HG03108 (cell line): ENCODE measurements at regions not wholly inside any gene's neighbourhood (a gene's known extent, or its start where the extent isn't known, plus 50 kb on each side); places are given as distances from the start of the nearest gene placed in this dataset.

Experiments used
- ATAC-seq: cut with Tn5 transposase; IDR thresholded peaks from one replicate; pipeline ENCODE4 v1.9.1; 2021; ENCODE audit warnings: moderate library complexity; ENCODE audit not compliant: unreplicated experiment

DNA sequence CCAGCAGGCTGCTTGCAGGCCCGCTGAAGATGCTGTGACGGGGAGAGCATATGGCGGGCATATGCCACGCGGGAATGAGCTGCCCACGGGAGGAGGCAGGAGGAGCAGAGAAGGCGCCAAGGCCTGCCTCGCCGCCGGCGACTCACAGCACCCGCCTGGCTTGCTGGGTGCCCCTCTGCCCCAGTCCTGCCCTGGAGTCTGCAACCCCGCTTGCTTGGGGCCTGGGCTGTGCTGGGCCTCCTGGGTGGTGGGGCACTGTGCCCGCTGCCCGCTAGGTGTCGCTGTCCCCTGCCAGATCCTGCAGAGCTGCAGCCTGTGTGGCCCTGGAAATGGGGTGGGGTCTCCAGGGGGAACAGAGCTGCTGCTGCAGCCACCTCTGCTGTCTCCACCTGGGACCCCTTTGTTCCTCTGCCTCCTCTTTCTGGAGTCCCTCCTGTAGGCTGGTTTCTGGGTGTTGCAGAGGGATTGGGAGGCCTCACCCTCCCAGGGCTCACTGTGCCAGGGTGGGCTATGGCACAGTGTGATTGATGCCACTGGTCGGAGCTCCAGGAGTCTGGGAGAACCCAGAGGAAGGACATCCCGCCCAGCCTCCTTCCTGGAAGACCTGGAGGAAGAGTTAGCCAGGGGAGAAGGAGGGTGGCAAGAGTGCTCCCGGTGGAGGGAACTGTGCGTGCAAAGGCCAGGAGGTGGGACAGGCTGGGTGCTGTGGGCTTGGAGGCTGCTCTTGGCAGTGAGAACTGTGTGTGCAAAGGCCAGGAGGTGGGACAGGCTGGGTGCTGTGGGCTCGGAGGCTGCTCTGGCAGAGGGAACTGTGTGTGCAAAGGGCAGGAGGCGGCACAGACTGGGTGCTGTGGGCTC lies 141.0 kb upstream of the CIBAR2 start:
- ATAC-seq = no peak

DNA sequence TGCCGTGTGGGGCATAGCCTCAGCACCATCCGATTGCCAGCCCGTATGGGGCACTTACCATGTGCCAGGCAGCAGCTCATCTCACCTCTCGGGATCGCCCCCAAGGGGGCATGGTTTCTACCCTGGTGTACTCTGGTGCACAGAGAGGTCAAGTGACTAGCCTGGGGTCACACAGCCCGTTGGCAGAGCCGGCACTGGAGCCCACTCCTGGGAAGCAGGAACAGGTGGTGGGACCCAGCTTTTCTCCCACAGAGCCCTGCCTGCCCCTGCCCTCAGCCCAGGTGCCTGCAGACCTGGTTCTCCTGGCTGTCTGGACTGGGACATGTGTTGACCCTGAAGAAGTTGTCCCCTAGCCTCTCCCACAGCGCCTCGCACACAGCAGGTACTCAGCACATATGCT lies 141.8 kb upstream of the CIBAR2 start:
- no peak for ATAC-seq

DNA sequence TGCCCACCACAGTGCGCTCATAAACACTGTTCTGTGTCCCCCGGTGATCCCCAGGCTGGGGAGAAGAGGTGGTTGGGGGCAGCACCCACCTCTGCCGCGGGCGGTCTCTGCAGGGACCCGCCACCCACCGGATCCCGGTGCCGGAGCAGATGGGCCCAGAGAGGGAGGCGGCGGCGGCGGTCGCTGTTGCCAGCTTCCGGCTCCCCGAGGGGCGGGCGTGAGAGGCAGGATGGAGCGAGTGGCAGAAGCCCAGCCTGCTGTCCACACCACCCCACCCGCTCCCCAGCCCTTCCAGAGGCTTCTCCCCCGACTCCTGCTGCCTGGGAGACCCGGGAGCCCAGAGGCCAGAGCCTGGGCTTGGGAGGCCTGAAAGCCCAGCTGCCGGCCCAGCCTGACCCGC lies 142.6 kb upstream of the CIBAR2 start:
- ATAC-seq = no peak

DNA sequence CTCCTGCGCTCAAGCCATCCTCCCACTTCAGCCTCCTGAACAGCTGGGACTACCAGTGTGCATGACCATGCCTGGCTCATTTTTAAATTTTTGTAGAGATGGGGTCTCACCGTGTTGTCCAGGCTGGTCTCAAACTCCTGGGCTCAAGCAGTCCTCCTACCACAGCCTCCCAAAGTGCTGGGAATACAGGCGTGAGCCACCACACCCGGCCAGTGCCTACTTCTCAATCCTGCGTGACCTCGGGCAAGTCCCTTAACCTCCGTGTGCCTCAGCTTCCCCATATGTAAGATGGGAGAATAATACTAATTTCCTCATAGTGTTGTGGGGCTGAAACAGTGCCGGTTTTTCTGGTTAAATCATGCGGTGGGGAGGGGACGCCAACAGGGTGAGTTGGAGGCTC lies 143.5 kb upstream of the CIBAR2 start:
- ATAC-seq = no peak

DNA sequence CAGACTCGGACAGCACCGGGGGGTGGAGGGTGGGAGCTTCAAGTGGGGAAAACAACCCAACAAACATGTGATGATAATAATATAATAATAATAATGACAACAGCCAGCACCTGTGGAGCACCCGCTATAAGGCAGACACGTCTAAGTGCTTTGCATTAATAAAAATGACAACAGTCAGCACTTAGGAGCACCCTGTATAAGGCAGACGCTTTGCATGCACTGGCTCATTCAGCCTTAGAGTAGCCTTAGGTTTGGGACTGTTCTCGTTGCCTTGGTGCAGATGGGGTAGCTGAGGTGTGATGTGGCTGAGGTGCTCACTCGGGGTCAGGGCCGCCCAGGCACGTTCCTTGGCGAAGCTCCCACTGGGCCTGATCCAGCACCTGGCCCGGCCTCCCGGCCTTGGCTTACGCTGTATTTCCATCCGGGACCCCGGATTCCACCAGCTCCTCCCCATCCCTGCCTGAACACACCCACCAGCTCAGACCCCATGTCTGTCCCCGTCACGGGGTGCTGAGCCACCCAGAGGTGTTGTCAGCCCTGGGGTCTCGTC lies 144.0 kb upstream of the CIBAR2 start:
- ATAC-seq = no peak

DNA sequence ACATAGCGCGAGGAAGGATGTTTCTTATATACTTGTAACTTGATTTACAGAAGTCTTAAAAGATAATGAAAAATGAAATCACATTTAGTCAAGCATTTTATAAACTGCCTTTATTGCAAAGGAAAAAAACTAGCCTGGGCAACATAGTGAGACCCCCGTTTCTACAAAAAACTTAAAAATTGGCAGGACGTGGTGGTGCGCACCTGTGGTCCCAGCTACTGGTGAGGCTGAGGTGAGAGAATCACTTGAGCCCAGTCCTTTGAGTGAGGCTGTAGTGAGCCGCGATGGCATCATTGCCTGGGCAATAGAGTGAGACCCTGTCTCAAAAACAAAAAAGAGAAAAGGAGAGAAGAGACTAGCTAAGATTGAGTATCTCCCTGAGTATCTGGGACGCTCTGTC lies 145.2 kb upstream of the CIBAR2 start:
- ATAC-seq = no peak

DNA sequence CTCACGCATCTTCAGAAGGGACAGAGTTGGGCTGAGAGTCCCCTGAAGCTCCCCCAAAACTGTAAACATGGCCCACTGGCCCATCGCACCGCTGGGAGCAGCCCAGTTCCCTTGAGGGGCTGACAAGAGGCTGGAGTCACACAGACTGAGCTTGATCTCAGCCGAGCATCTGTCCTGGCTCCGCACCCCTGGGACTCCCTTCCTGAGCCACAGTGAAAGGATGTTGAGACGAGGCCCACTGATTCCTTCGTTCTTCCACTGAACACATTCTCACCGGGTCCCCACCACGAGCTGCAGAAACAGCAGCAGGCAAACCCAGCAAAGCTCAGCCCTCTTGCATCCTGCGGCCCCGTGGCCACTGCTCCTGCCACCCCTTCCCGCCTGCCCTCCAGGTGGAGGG lies 145.9 kb upstream of the CIBAR2 start:
- ATAC-seq = no peak

DNA sequence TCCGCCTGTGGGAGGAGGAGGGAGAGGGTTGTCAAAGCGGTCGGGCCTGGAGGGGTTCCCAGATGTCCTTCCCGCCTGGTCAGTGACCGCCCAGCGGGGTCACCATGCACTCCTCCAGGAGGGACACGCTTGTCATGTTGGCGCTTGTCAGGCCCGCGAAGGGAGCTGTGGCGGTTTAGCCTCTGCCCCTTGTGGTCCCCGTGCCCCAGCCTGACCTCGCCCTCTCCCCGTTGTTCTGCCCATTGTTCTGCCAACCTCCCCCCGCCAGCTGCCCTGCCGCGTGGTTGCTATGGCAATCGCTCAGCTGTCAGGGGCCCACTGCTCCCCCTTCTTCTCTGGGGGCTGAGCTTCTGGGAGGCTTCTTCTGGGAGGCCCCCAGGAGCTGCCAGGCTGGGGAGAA lies 146.4 kb upstream of the CIBAR2 start:
- ATAC-seq = no peak

DNA sequence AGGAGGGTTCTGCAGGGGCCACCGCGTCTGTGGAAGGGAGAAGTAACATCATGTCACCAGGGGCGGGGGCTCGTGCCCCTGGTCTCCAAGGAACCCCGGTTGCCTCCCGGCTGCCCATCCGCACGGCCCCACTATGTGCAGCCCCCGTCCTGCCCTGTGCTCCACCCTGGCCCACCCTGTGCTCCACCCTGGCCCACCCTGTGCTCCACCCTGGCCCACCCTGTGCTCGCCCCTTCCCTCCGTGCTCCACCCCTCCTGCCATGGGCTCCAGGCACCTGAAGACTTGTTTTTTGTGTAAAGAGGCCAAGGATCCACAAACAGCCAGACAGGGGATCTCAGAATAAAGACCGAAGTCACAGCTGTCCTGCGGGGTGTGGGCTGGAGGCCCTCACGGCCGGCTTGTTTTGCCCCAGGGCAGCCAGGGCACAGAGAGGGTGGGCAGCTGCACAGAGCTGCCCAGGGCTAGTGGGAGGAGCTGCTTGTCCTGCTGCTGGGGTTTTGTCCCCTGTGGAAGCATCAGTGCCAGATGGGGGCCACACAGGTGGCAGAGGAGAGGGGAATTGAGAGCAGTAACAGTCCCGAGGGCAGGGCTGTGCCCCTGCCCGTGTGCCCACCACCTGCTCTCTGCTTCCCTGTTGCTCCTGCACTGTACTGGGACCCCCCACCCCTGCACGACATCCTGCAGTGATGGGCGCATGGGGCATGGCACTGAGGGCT lies 147.0 kb upstream of the CIBAR2 start:
- no peak for ATAC-seq

DNA sequence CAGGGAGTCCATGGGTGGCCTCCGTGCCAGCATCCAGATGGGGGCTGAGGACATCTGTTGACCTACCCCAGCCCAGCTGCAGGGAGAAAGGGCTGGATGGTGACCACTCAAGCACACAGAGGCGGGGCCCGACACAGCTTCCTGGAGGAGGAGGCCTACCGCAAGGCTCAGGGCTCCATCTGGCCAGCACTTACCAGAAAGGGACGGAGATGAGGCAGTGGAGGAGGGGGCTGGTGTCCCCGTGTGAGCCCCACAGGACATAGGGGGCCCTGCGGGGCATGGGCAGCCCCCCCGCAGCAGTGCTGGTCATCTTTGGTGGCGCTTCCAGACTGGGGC lies 147.5 kb upstream of the CIBAR2 start:
- ATAC-seq = no peak

DNA sequence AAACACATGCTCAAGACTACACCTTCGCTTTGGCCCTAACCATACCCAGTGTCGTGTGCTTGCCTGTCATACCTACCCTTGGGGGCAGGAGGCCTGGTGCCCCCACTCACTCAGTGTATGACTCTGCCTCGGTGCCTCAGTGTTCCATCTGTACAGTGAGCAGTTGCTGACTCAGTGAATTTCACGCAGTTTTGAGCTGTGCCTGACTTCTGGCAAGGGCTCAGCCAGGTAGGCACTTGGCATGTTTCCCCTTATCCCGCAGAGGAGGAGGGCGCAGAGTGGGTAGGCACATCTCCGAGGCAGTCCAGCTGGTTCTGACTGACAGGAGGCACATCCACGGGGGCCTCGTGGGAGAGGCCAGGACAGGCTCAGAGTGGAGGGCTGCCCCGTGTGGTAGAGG lies 148.9 kb upstream of the CIBAR2 start:
- no peak for ATAC-seq

DNA sequence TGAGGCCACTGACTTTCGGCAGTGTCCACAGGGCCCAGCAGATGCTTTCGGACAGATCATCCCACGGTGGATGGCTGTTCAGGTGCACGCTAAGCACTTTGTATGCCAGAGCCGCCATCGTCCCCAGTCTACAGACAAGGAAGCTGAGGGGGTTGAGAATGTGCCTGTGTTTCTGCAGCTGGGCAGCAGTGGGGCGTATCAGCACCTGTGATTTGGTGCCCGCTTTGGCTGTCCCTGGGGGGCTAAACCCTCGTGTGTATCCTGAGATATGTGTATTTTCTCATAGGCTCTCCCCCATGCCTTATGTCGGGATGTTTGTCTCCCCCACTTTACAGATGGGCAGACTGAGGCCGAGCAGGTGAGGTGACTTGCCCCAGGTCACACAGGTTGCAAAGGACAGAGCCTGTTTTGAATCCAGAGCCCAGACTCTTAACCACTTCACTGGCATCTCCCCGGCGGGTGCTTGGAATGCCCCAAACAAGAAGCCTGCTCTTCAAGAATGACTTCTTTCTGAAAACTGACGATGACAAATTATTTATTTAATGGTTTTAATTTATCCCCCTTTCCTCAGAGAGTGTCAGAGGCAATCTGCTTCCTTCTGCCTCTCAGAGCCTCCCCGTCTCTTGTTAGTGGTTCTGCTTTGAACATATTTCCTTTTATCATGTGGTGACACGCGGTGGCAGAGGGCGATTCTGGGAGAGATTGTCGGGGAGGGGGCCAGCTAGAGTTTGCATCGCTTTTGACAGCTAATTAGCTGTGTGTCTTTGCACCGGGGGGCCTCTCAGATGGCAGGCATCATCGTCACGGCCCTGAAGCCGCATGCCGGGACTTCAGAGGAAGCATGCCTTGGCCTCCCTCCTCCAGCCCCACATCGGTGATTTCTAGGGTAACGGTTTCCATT lies 149.6 kb upstream of the CIBAR2 start:
- ATAC-seq = no peak

DNA sequence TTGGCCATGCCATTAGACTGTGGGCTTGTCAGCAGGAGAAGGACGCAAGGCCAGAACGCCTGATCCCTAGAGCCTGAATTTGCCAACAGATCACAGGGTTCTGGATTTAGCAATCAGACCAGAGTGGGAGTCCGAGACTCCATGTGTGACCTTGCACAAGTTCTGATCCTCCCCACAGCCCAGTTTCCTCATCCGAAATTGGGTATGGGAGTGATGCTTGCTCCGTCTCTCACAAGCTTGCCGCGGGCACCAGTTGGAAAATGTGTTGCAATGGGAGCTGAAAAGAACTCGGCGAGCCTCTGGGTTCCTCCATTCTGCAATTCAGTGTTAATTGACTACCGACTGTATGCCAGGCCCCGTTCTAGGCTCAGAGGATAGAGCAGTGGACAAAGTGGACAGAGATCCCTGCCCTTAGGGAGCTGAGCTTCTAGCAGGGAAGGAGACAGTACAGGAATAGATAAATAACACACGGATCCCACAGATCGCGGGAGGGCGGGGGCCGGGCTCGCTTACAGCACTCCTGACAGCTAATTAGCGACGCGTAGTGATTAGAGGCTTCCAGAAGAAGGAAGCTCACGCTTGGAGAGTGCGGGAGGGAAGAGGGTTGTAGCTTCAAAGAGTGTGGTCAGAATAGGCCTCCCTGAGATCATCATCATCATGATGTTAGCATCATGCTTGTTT lies 150.4 kb upstream of the CIBAR2 start:
- ATAC-seq = no peak

DNA sequence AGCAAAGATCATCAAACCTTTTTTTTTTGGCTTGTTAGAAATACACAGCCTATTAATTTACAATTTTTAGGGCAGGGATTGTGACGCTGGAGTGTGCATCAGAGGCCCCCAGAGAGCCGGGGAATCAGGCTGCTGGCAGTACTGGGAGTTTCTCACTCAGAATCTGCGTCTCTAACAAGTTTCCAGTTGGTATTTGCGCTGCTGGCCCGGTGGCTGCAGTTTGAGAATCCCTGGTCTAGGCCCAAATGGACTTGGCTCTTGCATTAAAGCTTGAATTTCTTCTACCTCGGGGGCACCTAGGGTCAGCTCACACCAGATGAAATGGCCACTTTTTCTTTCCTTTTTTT lies 150.9 kb upstream of the CIBAR2 start:
- ATAC-seq = no peak

DNA sequence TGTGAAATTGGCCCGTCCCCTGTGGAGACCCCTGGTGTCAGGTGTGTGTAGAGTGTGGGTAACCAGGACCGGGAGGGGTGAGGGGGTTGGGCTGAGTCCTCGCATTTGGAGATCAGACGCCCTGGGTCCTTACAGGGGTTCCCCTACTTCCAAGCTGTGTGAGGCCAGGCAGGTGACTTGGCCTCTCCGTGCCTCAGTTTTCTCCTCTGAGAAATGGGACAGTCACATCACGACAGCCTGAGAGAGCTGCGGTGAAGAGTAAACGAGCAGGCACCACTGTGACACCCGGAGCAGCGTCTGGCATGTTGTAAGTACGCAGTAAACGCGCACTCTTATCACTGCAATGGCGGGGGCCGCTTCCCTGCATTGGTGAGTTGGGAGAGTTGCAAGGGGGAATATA lies 152.5 kb upstream of the CIBAR2 start:
- ATAC-seq = no peak

DNA sequence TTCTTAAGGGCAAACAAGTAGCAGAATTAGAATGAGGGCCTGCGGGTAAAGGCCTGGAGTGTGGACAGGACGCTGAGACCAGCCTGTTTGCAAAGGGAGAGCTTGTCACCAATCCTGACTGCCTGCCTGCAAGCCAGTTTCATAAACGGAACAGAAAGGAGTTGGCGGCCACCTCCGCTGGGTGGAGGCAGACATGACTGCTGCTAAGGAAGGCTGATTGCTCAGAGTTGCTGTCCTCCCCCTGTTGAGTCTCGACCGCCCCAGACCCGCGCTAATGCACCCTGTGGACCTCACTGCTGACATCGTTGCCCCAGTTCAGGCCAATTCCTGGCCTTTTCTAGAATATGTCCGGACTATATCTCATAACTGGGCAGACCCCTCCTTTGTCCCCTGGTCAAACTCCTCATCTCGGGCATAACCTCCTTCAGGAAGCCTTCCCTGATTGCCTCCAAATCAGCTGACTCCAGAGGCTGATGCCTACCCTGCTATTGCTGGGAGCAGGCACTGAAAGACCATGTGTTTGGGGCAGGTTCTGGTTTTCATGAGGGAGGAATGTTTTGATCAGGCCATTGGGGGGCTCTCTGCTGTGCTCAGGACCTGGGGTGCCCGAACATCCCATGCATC lies 153.0 kb upstream of the CIBAR2 start:
- no peak for ATAC-seq

DNA sequence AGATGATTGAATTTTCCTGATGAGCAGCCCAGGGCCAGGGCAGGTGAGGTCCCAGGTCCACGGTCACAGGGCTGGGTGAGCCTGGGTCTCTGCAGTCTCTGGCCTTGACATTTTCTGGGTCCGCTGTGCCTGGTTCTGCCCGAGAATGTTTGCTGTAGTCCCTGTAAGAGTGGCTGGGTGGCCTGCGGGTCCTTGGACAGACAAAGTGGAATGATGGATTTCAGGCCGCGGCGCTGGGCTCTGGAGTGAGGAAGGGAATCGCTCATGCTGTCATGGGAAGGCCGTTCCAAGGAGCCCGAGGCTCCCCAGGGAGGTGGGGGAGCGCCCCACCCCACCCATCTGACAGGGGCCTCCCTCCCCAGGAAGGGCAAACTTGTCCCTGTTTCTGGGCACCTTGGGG lies 153.5 kb upstream of the CIBAR2 start:
- ATAC-seq = no peak

DNA sequence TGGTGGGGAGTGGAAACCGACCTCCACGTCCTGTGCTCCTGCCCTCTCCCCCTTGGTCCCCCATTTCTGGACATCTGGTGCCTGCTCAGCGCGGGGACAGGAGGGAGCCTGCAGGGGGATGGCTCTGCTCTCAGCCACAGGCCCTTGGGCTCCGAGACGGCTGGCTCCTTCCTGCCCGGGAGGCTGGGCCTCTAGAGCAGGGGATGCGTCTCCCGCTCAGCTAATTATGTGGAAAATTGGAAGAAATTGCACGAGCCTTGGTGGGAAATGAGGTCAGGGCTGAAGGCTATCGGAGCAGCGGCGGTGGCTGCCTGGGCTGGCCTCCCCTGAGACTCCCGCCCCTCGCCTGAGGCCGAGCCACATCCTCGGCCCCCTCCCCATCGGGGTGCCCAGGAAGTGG lies 154.6 kb upstream of the CIBAR2 start:
- ATAC-seq = no peak

DNA sequence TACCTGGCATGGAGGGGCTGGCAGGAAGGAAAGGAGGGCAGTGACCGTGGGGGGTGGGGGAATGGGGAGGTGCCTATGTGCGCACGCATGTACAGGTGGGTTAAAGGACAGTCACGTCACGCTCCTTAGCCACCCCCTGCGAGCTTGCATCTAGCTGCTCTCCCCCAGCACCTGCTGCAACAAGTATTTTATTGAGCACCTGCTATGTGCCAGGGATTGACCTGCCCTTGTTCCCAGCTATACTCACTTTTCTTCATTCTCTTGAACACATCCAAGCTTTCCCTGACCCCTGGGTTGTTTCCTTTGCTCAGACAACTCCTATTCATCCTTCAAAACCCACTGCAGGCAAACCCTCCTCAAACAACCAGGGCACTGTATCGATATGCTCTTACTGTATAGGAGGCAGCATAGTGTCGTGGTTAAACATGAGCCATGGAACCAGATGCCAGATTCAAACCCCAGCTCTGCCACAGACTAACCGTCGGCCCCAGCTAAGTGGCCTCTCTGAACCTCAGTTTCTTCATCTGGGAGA lies 155.2 kb upstream of the CIBAR2 start:
- no peak for ATAC-seq

DNA sequence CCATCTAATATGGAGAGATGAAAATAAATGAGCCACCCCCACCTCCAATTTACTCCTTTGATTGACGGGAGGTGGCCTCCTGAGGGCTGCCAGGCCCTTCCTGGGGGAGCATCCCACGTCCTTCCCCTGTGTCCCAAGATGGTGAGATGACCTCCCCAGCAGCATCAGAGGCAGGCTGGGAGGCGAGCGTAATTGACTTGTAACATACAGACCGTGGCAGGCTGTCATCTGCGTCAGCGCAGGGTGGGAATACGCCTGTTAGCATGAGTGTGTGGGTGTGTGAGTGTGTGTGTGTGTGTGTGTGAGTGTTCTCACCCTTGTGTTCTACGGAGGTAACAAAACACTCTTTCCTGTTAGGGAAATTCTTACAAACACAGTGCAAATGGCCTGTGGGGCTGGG lies 156.9 kb upstream of the CIBAR2 start:
- ATAC-seq = no peak
